HG03025 (cell line): ENCODE measurements at regions not wholly inside any gene's neighbourhood (a gene's known extent, or its start where the extent isn't known, plus 50 kb on each side); places are given as distances from the start of the nearest gene placed in this dataset.

Source experiments
- ATAC-seq: cut with Tn5 transposase; IDR thresholded peaks from one replicate; pipeline ENCODE4 v1.9.1; 2021; ENCODE audit warnings: mild to moderate bottlenecking, moderate library complexity; ENCODE audit not compliant: unreplicated experiment, low FRiP score

- no peak for ATAC-seq
These were observed 187.2 kb downstream of the HLX start for GRCh38 chr1:221066351-221067001.

DNA sequence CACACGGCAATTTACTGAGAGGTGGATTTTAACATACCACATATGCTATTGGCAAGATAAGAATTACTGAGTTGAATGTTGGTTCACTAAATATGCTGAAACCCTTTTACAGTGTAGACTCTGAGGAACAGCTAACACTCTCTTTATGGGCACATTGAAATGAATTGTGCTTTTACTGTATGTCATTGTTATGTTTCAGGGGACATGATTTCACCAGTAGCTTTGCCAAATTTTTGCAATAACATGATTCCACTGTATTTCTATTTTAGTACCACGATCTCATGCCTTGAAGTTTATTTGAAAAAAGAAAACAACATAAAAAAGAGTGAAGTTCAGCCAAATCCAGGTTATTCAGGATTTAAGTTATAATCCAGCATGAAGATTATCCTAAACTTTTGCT is 188.5 kb downstream of the HLX start:
- no peak for ATAC-seq

GRCh38 chr1:221069178-221069903 is 190.1 kb downstream of the HLX start:
- peak; percentile 78 for ATAC-seq

DNA sequence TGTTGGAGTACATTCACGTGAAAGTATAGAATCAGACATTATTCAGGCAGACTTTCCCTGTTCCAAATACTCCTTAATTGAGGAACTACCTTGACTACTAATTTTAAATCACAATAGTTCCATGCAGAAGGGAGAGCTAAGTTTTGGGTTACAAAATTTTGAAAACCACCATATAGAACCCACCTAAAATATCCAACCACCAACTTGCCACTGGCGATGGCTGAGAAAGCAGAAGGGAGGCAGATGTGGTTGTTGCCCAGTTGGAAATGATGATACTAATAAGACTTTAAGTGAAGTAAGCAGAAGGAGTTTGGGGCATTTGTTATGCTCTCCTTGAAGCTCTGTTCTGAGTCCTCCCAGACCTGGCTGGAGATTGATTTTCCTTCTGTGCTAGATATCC is 190.7 kb downstream of the HLX start:
- ATAC-seq, result no peak

DNA sequence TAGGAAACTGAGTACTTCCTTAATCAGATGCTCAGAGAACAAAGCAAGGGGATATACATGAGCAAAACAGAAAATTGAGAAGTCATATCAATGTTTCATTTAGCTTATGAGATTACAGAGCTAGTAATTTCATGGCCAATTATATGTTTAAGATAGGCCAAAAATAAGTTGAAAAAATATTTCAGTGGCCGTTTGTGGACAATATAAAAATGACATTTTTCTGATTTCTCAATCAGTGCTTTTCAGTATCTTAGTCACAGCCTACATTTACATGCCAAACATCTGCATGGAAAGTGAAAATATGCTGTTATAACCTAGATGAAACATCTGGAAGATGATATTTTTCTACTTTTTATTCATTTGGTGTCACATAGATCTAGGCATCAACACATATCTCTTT is 192.5 kb downstream of the HLX start:
- no peak for ATAC-seq

DNA sequence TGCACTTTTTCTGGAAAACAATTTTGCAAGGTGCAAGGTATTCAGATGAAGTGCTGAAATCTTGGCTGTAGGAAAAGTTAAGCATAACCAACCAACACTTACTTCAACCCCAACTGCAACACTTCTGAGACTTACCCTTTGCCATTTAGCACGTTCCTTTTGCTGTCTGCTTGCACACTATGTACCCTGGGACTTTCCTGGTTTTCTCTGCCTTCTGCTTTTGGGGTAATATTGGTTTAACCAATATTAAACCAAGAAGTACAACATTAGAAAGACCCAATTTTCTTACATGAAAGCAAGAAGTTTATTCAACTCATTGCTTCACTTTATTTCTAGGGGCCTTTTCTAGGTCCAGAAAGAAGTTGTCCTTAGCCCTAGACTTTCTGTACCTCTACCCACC is 193.0 kb downstream of the HLX start:
- ATAC-seq, result no peak

GRCh38 chr1:221074332-221074731 is 195.1 kb downstream of the HLX start:
- no peak for ATAC-seq

- no peak for ATAC-seq
These were observed 196.7 kb downstream of the HLX start for GRCh38 chr1:221075911-221076310.

- no peak for ATAC-seq
These were observed 197.2 kb downstream of the HLX start for GRCh38 chr1:221076391-221076811.

- ATAC-seq, result no peak
These were observed 199.2 kb downstream of the HLX start for GRCh38 chr1:221078260-221078965.

GRCh38 chr1:221083902-221084301 is 204.7 kb downstream of the HLX start:
- no peak for ATAC-seq

GRCh38 chr1:221084681-221085080 is 205.4 kb downstream of the HLX start:
- no peak for ATAC-seq

- no peak for ATAC-seq
These were observed 206.6 kb downstream of the HLX start for GRCh38 chr1:221085701-221086375.

- no peak for ATAC-seq
These were observed 208.7 kb downstream of the HLX start for GRCh38 chr1:221087919-221088318.

GRCh38 chr1:221089273-221089672 is 210.0 kb downstream of the HLX start:
- no peak for ATAC-seq

- ATAC-seq, result no peak
These were observed 210.6 kb downstream of the HLX start for GRCh38 chr1:221089803-221090202.

DNA sequence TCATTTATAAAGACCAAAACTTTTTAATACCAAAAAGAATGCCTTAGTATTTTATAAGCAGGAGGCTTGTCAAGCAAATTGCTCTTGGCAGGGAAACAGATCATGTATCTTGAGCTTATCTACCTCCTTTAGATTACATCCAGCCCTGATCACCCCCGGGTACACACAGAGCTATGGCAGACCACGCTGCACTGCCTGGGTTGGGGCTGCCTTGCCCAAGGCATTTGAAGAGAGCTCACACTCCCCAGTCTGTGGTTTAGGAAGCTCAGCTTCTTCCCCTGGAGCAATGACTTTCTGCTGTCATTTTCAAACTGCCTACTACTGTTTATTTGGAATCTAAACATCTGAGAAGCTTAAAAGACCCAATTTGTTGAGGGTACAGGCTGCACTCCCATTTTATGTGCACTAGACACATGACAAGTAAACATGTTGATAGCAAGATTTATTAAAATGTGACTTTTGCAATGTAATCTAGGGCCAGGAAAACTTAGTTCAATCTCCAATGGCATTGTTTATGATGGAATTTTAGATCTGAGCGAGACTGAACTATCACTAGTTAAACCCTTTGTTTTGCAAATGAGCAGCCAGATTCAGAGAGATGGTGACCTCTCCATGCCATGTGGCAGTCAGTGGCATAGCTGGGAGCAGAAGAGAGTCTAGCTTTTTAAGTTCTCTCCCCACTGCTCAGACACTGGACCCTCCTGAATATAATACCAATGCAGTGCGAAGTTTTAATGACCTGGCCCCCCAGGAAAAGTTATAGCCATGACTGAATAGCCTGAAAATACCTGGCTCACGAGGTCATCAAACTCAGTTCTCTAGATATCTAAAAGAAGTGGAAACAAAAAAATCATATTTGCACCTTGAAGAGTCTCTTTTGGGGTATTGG is 214.9 kb downstream of the HLX start:
- ATAC-seq, result no peak

GRCh38 chr1:221097479-221098281 is 218.4 kb downstream of the HLX start:
- no peak for ATAC-seq
